Stimulated activated CD4-positive, alpha-beta T cell treated with anti-CD3 and anti-CD28 coated beads, Interleukin-1b, Interleukin-23, amount 100 ng/mL, for 48 hours (primary cell): ENCODE measurements at regions not wholly inside any gene's neighbourhood (a gene's known extent, or its start where the extent isn't known, plus 50 kb on each side); places are given as distances from the start of the nearest gene placed in this dataset.

Source experiments
- DNase-seq: peaks from one replicate; pipeline ENCODE4 v3.0.0-alpha.2; 2020

- DNase-seq = no peak
Measured at GRCh38 chr2:41414486-41415230, 633.2 kb upstream of the PKDCC start.

- DNase-seq = no peak
Measured at GRCh38 chr2:41417511-41417910, 630.3 kb upstream of the PKDCC start.

- no peak for DNase-seq
Measured at GRCh38 chr2:41420219-41420618, 627.6 kb upstream of the PKDCC start.

- DNase-seq = no peak
Measured at GRCh38 chr2:41420872-41421271, 626.9 kb upstream of the PKDCC start.

- no peak for DNase-seq
Measured at GRCh38 chr2:41431756-41432155, 616.1 kb upstream of the PKDCC start.

- no peak for DNase-seq
Measured at GRCh38 chr2:41432459-41432858, 615.4 kb upstream of the PKDCC start.

- no peak for DNase-seq
Measured at GRCh38 chr2:41434991-41435390, 612.8 kb upstream of the PKDCC start.

- no peak for DNase-seq
Measured at GRCh38 chr2:41441958-41442357, 605.9 kb upstream of the PKDCC start.

GRCh38 chr2:41445865-41446264 is 602.0 kb upstream of the PKDCC start:
- no peak for DNase-seq

- no peak for DNase-seq
Measured at GRCh38 chr2:41446266-41446665, 601.6 kb upstream of the PKDCC start.

- DNase-seq = no peak
Measured at GRCh38 chr2:41448221-41448620, 599.6 kb upstream of the PKDCC start.

GRCh38 chr2:41457026-41457425 is 590.8 kb upstream of the PKDCC start:
- no peak for DNase-seq

- no peak for DNase-seq
Measured at GRCh38 chr2:41460661-41461060, 587.2 kb upstream of the PKDCC start.

GRCh38 chr2:41464395-41464794 is 583.4 kb upstream of the PKDCC start:
- no peak for DNase-seq

GRCh38 chr2:41475959-41476358 is 571.9 kb upstream of the PKDCC start:
- no peak for DNase-seq

GRCh38 chr2:41482659-41483058 is 565.2 kb upstream of the PKDCC start:
- no peak for DNase-seq

GRCh38 chr2:41483226-41483625 is 564.6 kb upstream of the PKDCC start:
- no peak for DNase-seq

GRCh38 chr2:41483982-41484857 is 563.6 kb upstream of the PKDCC start:
- no peak for DNase-seq

GRCh38 chr2:41484858-41485234 is 563.0 kb upstream of the PKDCC start:
- DNase-seq = no peak

GRCh38 chr2:41486948-41487347 is 560.9 kb upstream of the PKDCC start:
- DNase-seq = no peak

- no peak for DNase-seq
Measured at GRCh38 chr2:41488888-41489287, 558.9 kb upstream of the PKDCC start.

GRCh38 chr2:41489638-41490037 is 558.2 kb upstream of the PKDCC start:
- DNase-seq = no peak

GRCh38 chr2:41495050-41495449 is 552.8 kb upstream of the PKDCC start:
- DNase-seq = no peak

GRCh38 chr2:41496908-41497307 is 550.9 kb upstream of the PKDCC start:
- DNase-seq = no peak
